ENCODE measurements at regions not wholly inside any gene's neighbourhood (a gene's known extent, or its start where the extent isn't known, plus 50 kb on each side); places are given as distances from the start of the nearest gene placed in this dataset.

DNA sequence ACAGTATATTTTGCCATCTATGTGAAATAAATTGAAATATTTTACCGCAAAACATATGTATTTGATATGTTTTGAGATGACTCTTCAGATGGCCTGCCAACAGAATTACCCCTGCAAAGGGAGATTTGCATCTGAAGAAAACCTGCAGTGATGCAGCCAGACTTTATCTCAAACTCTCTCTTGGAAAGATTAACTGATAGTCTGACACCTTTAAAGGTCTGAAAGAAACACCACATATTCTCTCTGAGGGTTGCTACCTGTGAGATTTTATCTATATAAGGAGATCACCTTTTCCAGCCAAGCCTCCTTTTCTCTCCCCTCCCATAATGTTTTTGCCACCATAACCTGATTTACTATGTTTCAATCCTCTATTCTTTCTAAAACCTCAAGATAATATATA lies 1106.3 kb upstream of the IGFBP7 start:
- DNase-seq: no peak
- intact Hi-C loops (cut with DNase I): no loop called here
- Histone ChIP-seq H3K4me1 (no peaks in the 10 kb centered on the region), H3K36me3 (no peaks in the 10 kb centered on the region), H3K27me3 (no peaks in the 10 kb centered on the region), H3K4me3 (replicated peaks in 1 of 3) (no peak overlapping the region), H3K9me3 (no peaks in the 10 kb centered on the region), H3K27ac (no peak overlapping the region)
- WGBS, 2 donors: 83 to 94% methylated on average over 1 of the region's 1 CpG
- TF ChIP-seq, protein P1, sequence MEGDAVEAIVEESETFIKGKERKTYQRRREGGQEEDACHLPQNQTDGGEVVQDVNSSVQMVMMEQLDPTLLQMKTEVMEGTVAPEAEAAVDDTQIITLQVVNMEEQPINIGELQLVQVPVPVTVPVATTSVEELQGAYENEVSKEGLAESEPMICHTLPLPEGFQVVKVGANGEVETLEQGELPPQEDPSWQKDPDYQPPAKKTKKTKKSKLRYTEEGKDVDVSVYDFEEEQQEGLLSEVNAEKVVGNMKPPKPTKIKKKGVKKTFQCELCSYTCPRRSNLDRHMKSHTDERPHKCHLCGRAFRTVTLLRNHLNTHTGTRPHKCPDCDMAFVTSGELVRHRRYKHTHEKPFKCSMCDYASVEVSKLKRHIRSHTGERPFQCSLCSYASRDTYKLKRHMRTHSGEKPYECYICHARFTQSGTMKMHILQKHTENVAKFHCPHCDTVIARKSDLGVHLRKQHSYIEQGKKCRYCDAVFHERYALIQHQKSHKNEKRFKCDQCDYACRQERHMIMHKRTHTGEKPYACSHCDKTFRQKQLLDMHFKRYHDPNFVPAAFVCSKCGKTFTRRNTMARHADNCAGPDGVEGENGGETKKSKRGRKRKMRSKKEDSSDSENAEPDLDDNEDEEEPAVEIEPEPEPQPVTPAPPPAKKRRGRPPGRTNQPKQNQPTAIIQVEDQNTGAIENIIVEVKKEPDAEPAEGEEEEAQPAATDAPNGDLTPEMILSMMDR (IDR thresholded peaks at IDR 0.05): no peak
- no peak for TF ChIP-seq POLR2A (IDR thresholded peaks at IDR 0.05)

DNA sequence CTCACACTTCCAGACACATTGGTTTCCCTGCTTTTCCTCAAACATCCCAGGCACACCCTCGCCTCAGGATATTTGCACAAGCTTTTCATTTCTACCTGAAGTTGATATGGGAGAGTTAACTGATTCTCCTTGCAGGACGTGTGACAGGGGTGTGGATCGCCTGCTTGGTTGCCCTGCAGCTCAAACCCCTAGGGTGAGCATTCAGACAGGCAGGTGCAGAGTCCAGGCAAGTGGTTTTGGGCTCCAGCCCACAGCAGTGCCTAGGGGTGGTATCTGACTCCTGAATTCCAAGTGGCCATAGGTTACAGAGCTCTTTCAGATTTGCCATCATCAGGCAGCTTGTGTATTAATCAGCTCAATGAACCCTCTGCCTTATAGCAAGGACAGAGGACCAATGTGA lies 1104.2 kb upstream of the IGFBP7 start:
- TF ChIP-seq, protein P1 (IDR thresholded peaks at IDR 0.05): no peak
- TF ChIP-seq POLR2A (IDR thresholded peaks at IDR 0.05): no peak
- Histone ChIP-seq H3K27me3 (no peaks in the 10 kb centered on the region), H3K27ac (no peak overlapping the region), H3K4me1 (no peaks in the 10 kb centered on the region), H3K36me3 (no peaks in the 10 kb centered on the region), H3K4me3 (replicated peaks in 1 of 3) (no peak overlapping the region), H3K9me3 (no peaks in the 10 kb centered on the region)
- WGBS, 2 donors: 65 to 77% methylated on average over 3 of the region's 3 CpGs
- DNase-seq: no peak
- intact Hi-C loops (cut with DNase I): no loop called here

DNA sequence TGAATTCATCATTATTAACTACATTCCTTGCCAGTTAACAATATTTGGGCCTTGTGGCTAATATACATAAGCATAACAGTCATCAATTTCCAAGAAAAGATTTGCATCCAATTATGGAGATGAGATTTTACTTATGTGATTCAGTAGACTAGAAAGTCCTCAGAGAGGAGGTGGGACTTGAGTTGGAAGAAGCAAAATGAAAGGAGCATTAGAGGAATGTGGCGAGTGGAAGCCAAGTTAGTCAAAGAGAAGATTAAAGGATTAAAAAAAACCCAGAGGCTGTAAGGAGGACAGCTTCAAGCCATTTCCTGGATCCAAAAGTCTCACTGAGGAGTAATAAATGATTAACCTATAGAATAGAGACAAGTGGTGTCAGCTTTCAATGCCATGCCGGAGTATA lies 1099.4 kb upstream of the IGFBP7 start:
- intact Hi-C loops (cut with DNase I): no loop called here
- 89% methylated on average over 2 of the region's 2 CpGs for WGBS, 2 donors
- Histone ChIP-seq H3K36me3 (no peaks in the 10 kb centered on the region), H3K27ac (no peak overlapping the region), H3K9me3 (no peaks in the 10 kb centered on the region), H3K27me3 (no peaks in the 10 kb centered on the region), H3K4me3 (replicated peaks in 1 of 3) (no peak overlapping the region), H3K4me1 (no peaks in the 10 kb centered on the region)
- DNase-seq: no peak
- TF ChIP-seq POLR2A (IDR thresholded peaks at IDR 0.05): no peak
- TF ChIP-seq, protein P1 (IDR thresholded peaks at IDR 0.05): no peak

DNA sequence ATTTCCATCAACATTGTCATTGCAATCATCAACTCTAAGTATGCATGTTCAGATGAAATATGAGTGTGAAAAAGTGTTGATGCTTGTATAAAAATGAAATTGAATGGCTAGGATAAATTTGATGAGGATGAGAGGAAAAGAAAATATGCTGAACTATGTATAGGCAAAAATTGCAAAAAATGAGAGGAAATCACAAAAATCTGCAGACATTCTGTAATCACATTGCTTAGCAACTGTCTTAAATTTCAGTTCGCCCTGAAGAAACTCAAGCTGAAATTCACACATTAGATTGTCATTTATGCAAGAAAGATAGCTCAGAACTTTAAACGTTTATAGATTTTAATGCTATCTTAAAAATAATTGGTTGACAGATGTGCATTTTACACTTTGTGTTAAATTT lies 1098.8 kb upstream of the IGFBP7 start:
- H3K4me1 ChIP-seq: no peaks in the 10 kb centered on the region
- H3K27ac ChIP-seq: no peak overlapping the region
- H3K9me3 ChIP-seq: no peaks in the 10 kb centered on the region
- intact Hi-C loops (cut with DNase I): no loop called here
- H3K27me3 ChIP-seq: no peaks in the 10 kb centered on the region
- no peaks in the 10 kb centered on the region for H3K36me3 ChIP-seq
- 90 to 92% methylated on average over 2 of the region's 2 CpGs for WGBS, 2 donors
- TF ChIP-seq POLR2A (IDR thresholded peaks at IDR 0.05): no peak
- TF ChIP-seq, protein P1 (IDR thresholded peaks at IDR 0.05): no peak
- no peak overlapping the region for H3K4me3 ChIP-seq (replicated peaks in 1 of 3)
- no peak for DNase-seq

DNA sequence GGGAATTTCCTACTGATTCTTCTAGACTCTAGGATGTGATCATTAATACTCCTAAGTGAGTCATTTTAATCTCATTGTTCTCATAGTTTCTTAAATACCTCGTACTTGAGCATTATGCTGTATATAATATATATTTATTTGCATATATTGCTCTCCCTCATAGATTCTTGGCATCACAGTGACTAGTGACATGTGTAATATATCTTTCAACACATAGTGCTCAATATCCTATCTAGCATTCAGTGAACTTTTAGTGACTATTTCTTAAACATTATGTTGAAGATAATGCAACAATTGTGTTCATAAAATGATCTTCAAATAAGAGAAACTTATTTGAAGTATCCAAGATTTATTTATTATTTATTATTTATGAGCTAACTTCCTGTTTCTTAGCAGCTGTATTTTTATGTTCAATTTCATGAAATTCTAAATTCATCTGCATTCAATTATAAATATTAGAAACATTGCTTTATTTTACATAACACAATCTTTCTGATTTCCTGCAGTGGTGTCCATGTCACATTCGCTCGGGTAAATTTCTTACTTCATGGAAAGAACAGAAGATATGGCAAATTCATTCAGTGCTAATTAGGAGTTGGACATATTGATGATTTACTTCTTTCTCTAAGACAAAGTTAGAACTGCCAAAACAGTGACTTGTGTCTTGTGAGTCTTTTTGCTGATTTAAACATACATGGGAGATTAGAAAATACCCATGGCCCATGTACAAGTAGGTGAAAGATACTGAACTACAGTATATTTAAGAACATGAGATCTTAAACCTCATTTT lies 1095.5 kb upstream of the IGFBP7 start:
- no peak for TF ChIP-seq POLR2A (IDR thresholded peaks at IDR 0.05)
- TF ChIP-seq, protein P1 (IDR thresholded peaks at IDR 0.05): no peak
- Histone ChIP-seq H3K27ac (no peak overlapping the region), H3K4me3 (replicated peaks in 1 of 3) (no peak overlapping the region), H3K9me3 (no peaks in the 10 kb centered on the region), H3K4me1 (no peaks in the 10 kb centered on the region), H3K36me3 (no peaks in the 10 kb centered on the region), H3K27me3 (no peaks in the 10 kb centered on the region)
- WGBS, 2 donors: 87 to 88% methylated on average over 3 of the region's 3 CpGs
- no peak for DNase-seq
- intact Hi-C loops (cut with DNase I): no loop called here
